ENCODE measurements at regions not wholly inside any gene's neighbourhood (a gene's known extent, or its start where the extent isn't known, plus 50 kb on each side); places are given as distances from the start of the nearest gene placed in this dataset.

- H3K36me3 ChIP-seq (ENCODE audit: control insufficient read depth, insufficient read depth, low read length), result no peaks in the 10 kb centered on the region
- DNase-seq (ENCODE audit: extremely low read depth, insufficient read length), result no peak
- no peaks in the 10 kb centered on the region; the same call in 1 of the 2 replicates for H3K27me3 ChIP-seq (replicated peaks; ENCODE audit: control insufficient read depth, insufficient read depth, low read length)
- H3K4me3 ChIP-seq (replicated peaks; ENCODE audit: low read depth, low read length), result no peak overlapping the region
- TF ChIP-seq CTCF (IDR thresholded peaks at IDR 0.05; ENCODE audit: insufficient read depth, low read length, poor library complexity, severe bottlenecking), result no peak
Measured at GRCh38 chr2:176583607-176584006, 314.4 kb downstream of the MTX2 start.

GRCh38 chr2:176584333-176584732 lies 315.1 kb downstream of the MTX2 start:
- no peak for DNase-seq (ENCODE audit: extremely low read depth, insufficient read length)
- no peak for TF ChIP-seq CTCF (IDR thresholded peaks at IDR 0.05; ENCODE audit: insufficient read depth, low read length, poor library complexity, severe bottlenecking)
- no peak overlapping the region for H3K4me3 ChIP-seq (replicated peaks; ENCODE audit: low read depth, low read length)
- H3K36me3 ChIP-seq (ENCODE audit: control insufficient read depth, insufficient read depth, low read length), result no peaks in the 10 kb centered on the region
- H3K27me3 ChIP-seq (replicated peaks; ENCODE audit: control insufficient read depth, insufficient read depth, low read length), result no peaks in the 10 kb centered on the region; the same call in 1 of the 2 replicates

GRCh38 chr2:176585291-176585690 lies 316.0 kb downstream of the MTX2 start:
- Histone ChIP-seq H3K36me3 (ENCODE audit: control insufficient read depth, insufficient read depth, low read length) (no peaks in the 10 kb centered on the region), H3K4me3 (replicated peaks; ENCODE audit: low read depth, low read length) (no peak overlapping the region), H3K27me3 (replicated peaks; ENCODE audit: control insufficient read depth, insufficient read depth, low read length) (no peaks in the 10 kb centered on the region; the same call in 1 of the 2 replicates)
- no peak for DNase-seq (ENCODE audit: extremely low read depth, insufficient read length)
- TF ChIP-seq CTCF (IDR thresholded peaks at IDR 0.05; ENCODE audit: insufficient read depth, low read length, poor library complexity, severe bottlenecking), result no peak

- no peak for DNase-seq (ENCODE audit: extremely low read depth, insufficient read length)
- H3K4me3 ChIP-seq (replicated peaks; ENCODE audit: low read depth, low read length), result no peak overlapping the region
- H3K27me3 ChIP-seq (replicated peaks; ENCODE audit: control insufficient read depth, insufficient read depth, low read length), result no peaks in the 10 kb centered on the region; the same call in 1 of the 2 replicates
- no peaks in the 10 kb centered on the region for H3K36me3 ChIP-seq (ENCODE audit: control insufficient read depth, insufficient read depth, low read length)
- no peak for TF ChIP-seq CTCF (IDR thresholded peaks at IDR 0.05; ENCODE audit: insufficient read depth, low read length, poor library complexity, severe bottlenecking)
Measured at GRCh38 chr2:176585791-176586190, 316.5 kb downstream of the MTX2 start.

GRCh38 chr2:176589287-176589686 lies 320.0 kb downstream of the MTX2 start:
- Histone ChIP-seq H3K36me3 (ENCODE audit: control insufficient read depth, insufficient read depth, low read length) (no peaks in the 10 kb centered on the region), H3K27me3 (replicated peaks; ENCODE audit: control insufficient read depth, insufficient read depth, low read length) (no peaks in the 10 kb centered on the region; the same call in none of the 2 replicates), H3K4me3 (replicated peaks; ENCODE audit: low read depth, low read length) (no peak overlapping the region)
- no peak for DNase-seq (ENCODE audit: extremely low read depth, insufficient read length)
- TF ChIP-seq CTCF (IDR thresholded peaks at IDR 0.05; ENCODE audit: insufficient read depth, low read length, poor library complexity, severe bottlenecking), result no peak

- H3K36me3 ChIP-seq (ENCODE audit: control insufficient read depth, insufficient read depth, low read length), result no peaks in the 10 kb centered on the region
- no peak for DNase-seq (ENCODE audit: extremely low read depth, insufficient read length)
- H3K27me3 ChIP-seq (replicated peaks; ENCODE audit: control insufficient read depth, insufficient read depth, low read length), result no peaks in the 10 kb centered on the region; the same call in none of the 2 replicates
- H3K4me3 ChIP-seq (replicated peaks; ENCODE audit: low read depth, low read length), result no peak overlapping the region
- TF ChIP-seq CTCF (IDR thresholded peaks at IDR 0.05; ENCODE audit: insufficient read depth, low read length, poor library complexity, severe bottlenecking), result no peak
Measured at GRCh38 chr2:176589825-176590440, 320.7 kb downstream of the MTX2 start.

Data from GM06990 (cell line).